GM23338 (cell line): ENCODE measurements at regions not wholly inside any gene's neighbourhood (a gene's known extent, or its start where the extent isn't known, plus 50 kb on each side); places are given as distances from the start of the nearest gene placed in this dataset.

ENCODE experiments used
- CREB1 ChIP-seq: fragments of 250-450 bp; sonication (Bioruptor Pico); IDR thresholded peaks from 2 replicates; pipeline ENCODE4 v1.5.0; 2020; ENCODE audit warnings: low read depth, mild to moderate bottlenecking, moderate library complexity
- CTCF ChIP-seq, 2 experiments: fragments of 200-600 bp in 1 of 2; sonication (generic) in 1 of 2; conservative IDR thresholded peaks; 2 replicates each; pipeline versions ENCODE4 v1.5.1 to v1.6.1; 2016 to 2017; ENCODE audit warnings: antibody characterized with exemption in 2 of 2, low read depth in 2 of 2, mild to moderate bottlenecking in 2 of 2, moderate library complexity in 1 of 2
- EZH2 ChIP-seq: fragments of 200-600 bp; sonication (generic); IDR thresholded peaks from one replicate; pipeline ENCODE4 v1.8.0; 2017; ENCODE audit warnings: antibody characterized with exemption, mild to moderate bottlenecking, low read depth; ENCODE audit not compliant: unreplicated experiment
- EZH2phosphoT487 ChIP-seq: fragments of 200-600 bp; sonication (generic); IDR thresholded peaks from one replicate; pipeline ENCODE4 v1.8.1; 2018; ENCODE audit warnings: antibody characterized with exemption; ENCODE audit not compliant: unreplicated experiment
- JUNB ChIP-seq: IDR thresholded peaks from one replicate; pipeline ENCODE4 v1.6.1; 2016; ENCODE audit warnings: antibody characterized with exemption; ENCODE audit not compliant: unreplicated experiment
- POLR2AphosphoS5 ChIP-seq: IDR thresholded peaks from 2 replicates; pipeline ENCODE4 v1.6.1; 2016; ENCODE audit warnings: antibody characterized with exemption, low read depth
- ZNF114 ChIP-seq: fragments of 250-450 bp; sonication (Bioruptor Pico); IDR thresholded peaks from 2 replicates; pipeline ENCODE4 v1.5.0; 2020; ENCODE audit warnings: mild to moderate bottlenecking, moderate library complexity
- ZNF331 ChIP-seq: fragments of 250-450 bp; sonication (Bioruptor Pico); IDR thresholded peaks from 2 replicates; pipeline ENCODE4 v1.5.0; 2020; ENCODE audit warnings: low read depth, mild to moderate bottlenecking, moderate library complexity

- TF ChIP-seq POLR2AphosphoS5 (no peak), CTCF (conservative IDR thresholded peaks at IDR 0.05; ENCODE audit: low read depth in 2 of 2) (no peak), ZNF114 (CRISPR knock-in tag) (no peak), EZH2 (no peak), CREB1 (CRISPR knock-in tag) (no peak), JUNB (no peak), EZH2phosphoT487 (no peak), ZNF331 (CRISPR knock-in tag) (no peak)
Measured at GRCh38 chr18:44197832-44198611, 482.7 kb upstream of the SETBP1 start.
